ENCODE measurements at regions not wholly inside any gene's neighbourhood (a gene's known extent, or its start where the extent isn't known, plus 50 kb on each side); places are given as distances from the start of the nearest gene placed in this dataset.

DNA sequence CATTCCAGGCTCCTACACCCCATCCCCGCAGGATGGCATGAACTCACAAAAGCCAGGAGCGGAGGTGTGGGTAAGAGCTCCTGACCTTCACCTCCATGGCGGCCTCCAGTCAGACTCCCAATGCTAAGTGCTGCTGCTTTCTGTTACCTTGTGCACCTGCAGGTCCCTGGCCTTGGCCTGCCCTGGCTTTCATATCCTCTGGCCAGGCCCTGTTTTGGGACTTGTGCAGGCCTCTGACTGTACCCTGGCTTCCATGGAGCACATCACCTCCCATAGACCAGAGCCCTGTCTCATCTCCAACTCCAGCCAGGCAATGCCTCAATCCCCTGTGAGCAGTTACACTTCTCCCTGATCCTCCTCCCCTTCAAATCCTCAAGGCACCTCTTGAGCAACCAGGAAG, 124.5 kb downstream of the MED10 start:
- ATAC-seq (no peak), DNase-seq (ENCODE audit: low spot score) (no peak)
- no peak for TF ChIP-seq SMAD3 (CRISPR knock-in tag; IDR thresholded peaks at IDR 0.05; ENCODE audit: borderline replicate concordance)
- POLR2A ChIA-PET: no interaction called here
- Mint-ChIP-seq H3K27ac (no peak overlapping the region), H3K4me1 (no peaks in the 10 kb centered on the region), H3K4me3 (no peak overlapping the region), H3K27me3 (ENCODE audit: low read depth) (peaks cover under 1% of the 10 kb centered on the region; the same call in 1 of the 2 replicates), H3K9me3 (peaks cover 33% of the 10 kb centered on the region), H3K36me3 (no peaks in the 10 kb centered on the region)
- CTCF ChIA-PET: no interaction called here

DNA sequence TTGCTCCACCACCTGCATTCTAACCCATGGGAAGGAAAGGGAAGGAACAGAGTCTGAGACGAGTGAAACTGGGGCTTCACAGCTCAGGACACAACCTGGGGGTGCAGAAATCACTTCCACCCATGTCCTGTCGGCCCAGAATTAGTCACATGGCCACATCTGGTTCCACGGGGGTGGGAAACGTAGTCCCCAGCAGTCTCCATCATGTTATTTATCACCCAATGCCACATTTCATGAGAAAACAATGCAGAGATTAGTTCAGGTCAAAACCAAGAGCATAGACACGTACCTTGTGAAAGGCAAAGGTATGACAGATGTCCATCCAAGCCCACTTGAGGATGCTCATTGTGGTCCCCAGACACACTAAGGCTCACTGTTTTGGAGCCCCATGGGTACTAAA, 125.1 kb downstream of the MED10 start:
- Mint-ChIP-seq H3K4me3 (no peak overlapping the region), H3K9me3 (peaks cover 32% of the 10 kb centered on the region), H3K27me3 (ENCODE audit: low read depth) (no peaks in the 10 kb centered on the region; the same call in 1 of the 2 replicates), H3K36me3 (no peaks in the 10 kb centered on the region), H3K4me1 (no peaks in the 10 kb centered on the region), H3K27ac (no peak overlapping the region)
- DNase-seq (ENCODE audit: low spot score) (no peak), ATAC-seq (no peak)
- TF ChIP-seq FOXP1 (CRISPR knock-in tag; IDR thresholded peaks at IDR 0.05; ENCODE audit: borderline replicate concordance) (no peak), OVOL2 (CRISPR knock-in tag; IDR thresholded peaks at IDR 0.05; ENCODE audit: borderline replicate concordance) (no peak), KAT7 (CRISPR knock-in tag; IDR thresholded peaks at IDR 0.05; ENCODE audit: borderline replicate concordance) (no peak), ZNF138 (CRISPR knock-in tag; conservative IDR thresholded peaks at IDR 0.05) (no peak), GRHL2 (CRISPR knock-in tag; IDR thresholded peaks at IDR 0.05; ENCODE audit: insufficient replicate concordance, severe bottlenecking) (no peak), FOXK1 (CRISPR knock-in tag; IDR thresholded peaks at IDR 0.05) (no peak), MXD4 (CRISPR knock-in tag; IDR thresholded peaks at IDR 0.05; ENCODE audit: borderline replicate concordance) (no peak), EMX1 (CRISPR knock-in tag; IDR thresholded peaks at IDR 0.05) (no peak), ATF1 (CRISPR knock-in tag; IDR thresholded peaks at IDR 0.05) (no peak)
- TF ChIP-seq, protein P1, sequence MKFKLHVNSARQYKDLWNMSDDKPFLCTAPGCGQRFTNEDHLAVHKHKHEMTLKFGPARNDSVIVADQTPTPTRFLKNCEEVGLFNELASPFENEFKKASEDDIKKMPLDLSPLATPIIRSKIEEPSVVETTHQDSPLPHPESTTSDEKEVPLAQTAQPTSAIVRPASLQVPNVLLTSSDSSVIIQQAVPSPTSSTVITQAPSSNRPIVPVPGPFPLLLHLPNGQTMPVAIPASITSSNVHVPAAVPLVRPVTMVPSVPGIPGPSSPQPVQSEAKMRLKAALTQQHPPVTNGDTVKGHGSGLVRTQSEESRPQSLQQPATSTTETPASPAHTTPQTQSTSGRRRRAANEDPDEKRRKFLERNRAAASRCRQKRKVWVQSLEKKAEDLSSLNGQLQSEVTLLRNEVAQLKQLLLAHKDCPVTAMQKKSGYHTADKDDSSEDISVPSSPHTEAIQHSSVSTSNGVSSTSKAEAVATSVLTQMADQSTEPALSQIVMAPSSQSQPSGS (CRISPR knock-in tag; IDR thresholded peaks at IDR 0.05; ENCODE audit: borderline replicate concordance, low read depth): no peak
- TF ChIP-seq, protein P2, sequence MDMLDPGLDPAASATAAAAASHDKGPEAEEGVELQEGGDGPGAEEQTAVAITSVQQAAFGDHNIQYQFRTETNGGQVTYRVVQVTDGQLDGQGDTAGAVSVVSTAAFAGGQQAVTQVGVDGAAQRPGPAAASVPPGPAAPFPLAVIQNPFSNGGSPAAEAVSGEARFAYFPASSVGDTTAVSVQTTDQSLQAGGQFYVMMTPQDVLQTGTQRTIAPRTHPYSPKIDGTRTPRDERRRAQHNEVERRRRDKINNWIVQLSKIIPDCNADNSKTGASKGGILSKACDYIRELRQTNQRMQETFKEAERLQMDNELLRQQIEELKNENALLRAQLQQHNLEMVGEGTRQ (CRISPR knock-in tag; IDR thresholded peaks at IDR 0.05): no peak
- TF ChIP-seq, protein P3, sequence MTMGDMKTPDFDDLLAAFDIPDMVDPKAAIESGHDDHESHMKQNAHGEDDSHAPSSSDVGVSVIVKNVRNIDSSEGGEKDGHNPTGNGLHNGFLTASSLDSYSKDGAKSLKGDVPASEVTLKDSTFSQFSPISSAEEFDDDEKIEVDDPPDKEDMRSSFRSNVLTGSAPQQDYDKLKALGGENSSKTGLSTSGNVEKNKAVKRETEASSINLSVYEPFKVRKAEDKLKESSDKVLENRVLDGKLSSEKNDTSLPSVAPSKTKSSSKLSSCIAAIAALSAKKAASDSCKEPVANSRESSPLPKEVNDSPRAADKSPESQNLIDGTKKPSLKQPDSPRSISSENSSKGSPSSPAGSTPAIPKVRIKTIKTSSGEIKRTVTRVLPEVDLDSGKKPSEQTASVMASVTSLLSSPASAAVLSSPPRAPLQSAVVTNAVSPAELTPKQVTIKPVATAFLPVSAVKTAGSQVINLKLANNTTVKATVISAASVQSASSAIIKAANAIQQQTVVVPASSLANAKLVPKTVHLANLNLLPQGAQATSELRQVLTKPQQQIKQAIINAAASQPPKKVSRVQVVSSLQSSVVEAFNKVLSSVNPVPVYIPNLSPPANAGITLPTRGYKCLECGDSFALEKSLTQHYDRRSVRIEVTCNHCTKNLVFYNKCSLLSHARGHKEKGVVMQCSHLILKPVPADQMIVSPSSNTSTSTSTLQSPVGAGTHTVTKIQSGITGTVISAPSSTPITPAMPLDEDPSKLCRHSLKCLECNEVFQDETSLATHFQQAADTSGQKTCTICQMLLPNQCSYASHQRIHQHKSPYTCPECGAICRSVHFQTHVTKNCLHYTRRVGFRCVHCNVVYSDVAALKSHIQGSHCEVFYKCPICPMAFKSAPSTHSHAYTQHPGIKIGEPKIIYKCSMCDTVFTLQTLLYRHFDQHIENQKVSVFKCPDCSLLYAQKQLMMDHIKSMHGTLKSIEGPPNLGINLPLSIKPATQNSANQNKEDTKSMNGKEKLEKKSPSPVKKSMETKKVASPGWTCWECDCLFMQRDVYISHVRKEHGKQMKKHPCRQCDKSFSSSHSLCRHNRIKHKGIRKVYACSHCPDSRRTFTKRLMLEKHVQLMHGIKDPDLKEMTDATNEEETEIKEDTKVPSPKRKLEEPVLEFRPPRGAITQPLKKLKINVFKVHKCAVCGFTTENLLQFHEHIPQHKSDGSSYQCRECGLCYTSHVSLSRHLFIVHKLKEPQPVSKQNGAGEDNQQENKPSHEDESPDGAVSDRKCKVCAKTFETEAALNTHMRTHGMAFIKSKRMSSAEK (CRISPR knock-in tag; IDR thresholded peaks at IDR 0.05; ENCODE audit: borderline replicate concordance): no peak
- TF ChIP-seq, protein P4, sequence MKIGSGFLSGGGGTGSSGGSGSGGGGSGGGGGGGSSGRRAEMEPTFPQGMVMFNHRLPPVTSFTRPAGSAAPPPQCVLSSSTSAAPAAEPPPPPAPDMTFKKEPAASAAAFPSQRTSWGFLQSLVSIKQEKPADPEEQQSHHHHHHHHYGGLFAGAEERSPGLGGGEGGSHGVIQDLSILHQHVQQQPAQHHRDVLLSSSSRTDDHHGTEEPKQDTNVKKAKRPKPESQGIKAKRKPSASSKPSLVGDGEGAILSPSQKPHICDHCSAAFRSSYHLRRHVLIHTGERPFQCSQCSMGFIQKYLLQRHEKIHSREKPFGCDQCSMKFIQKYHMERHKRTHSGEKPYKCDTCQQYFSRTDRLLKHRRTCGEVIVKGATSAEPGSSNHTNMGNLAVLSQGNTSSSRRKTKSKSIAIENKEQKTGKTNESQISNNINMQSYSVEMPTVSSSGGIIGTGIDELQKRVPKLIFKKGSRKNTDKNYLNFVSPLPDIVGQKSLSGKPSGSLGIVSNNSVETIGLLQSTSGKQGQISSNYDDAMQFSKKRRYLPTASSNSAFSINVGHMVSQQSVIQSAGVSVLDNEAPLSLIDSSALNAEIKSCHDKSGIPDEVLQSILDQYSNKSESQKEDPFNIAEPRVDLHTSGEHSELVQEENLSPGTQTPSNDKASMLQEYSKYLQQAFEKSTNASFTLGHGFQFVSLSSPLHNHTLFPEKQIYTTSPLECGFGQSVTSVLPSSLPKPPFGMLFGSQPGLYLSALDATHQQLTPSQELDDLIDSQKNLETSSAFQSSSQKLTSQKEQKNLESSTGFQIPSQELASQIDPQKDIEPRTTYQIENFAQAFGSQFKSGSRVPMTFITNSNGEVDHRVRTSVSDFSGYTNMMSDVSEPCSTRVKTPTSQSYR (CRISPR knock-in tag; IDR thresholded peaks at IDR 0.05): no peak
- TF ChIP-seq, protein P5, sequence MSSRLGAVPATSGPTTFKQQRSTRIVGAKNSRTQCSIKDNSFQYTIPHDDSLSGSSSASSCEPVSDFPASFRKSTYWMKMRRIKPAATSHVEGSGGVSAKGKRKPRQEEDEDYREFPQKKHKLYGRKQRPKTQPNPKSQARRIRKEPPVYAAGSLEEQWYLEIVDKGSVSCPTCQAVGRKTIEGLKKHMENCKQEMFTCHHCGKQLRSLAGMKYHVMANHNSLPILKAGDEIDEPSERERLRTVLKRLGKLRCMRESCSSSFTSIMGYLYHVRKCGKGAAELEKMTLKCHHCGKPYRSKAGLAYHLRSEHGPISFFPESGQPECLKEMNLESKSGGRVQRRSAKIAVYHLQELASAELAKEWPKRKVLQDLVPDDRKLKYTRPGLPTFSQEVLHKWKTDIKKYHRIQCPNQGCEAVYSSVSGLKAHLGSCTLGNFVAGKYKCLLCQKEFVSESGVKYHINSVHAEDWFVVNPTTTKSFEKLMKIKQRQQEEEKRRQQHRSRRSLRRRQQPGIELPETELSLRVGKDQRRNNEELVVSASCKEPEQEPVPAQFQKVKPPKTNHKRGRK (CRISPR knock-in tag; IDR thresholded peaks at IDR 0.05; ENCODE audit: borderline replicate concordance): no peak
- TF ChIP-seq, protein P6, sequence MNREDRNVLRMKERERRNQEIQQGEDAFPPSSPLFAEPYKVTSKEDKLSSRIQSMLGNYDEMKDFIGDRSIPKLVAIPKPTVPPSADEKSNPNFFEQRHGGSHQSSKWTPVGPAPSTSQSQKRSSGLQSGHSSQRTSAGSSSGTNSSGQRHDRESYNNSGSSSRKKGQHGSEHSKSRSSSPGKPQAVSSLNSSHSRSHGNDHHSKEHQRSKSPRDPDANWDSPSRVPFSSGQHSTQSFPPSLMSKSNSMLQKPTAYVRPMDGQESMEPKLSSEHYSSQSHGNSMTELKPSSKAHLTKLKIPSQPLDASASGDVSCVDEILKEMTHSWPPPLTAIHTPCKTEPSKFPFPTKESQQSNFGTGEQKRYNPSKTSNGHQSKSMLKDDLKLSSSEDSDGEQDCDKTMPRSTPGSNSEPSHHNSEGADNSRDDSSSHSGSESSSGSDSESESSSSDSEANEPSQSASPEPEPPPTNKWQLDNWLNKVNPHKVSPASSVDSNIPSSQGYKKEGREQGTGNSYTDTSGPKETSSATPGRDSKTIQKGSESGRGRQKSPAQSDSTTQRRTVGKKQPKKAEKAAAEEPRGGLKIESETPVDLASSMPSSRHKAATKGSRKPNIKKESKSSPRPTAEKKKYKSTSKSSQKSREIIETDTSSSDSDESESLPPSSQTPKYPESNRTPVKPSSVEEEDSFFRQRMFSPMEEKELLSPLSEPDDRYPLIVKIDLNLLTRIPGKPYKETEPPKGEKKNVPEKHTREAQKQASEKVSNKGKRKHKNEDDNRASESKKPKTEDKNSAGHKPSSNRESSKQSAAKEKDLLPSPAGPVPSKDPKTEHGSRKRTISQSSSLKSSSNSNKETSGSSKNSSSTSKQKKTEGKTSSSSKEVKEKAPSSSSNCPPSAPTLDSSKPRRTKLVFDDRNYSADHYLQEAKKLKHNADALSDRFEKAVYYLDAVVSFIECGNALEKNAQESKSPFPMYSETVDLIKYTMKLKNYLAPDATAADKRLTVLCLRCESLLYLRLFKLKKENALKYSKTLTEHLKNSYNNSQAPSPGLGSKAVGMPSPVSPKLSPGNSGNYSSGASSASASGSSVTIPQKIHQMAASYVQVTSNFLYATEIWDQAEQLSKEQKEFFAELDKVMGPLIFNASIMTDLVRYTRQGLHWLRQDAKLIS (CRISPR knock-in tag; IDR thresholded peaks at IDR 0.05; ENCODE audit: borderline replicate concordance): no peak
- CTCF ChIA-PET: interaction anchor here (1.3 kb wide), 1 partner anchor 182 kb away, joined by 3 read pairs; no protein-coding TSS in a partner anchor
- POLR2A ChIA-PET: no interaction called here
